Smooth muscle cell (in vitro differentiated cells): ENCODE measurements at regions not wholly inside any gene's neighbourhood (a gene's known extent, or its start where the extent isn't known, plus 50 kb on each side); places are given as distances from the start of the nearest gene placed in this dataset.

Experiments
- DNase-seq: peaks from one replicate; lab custom pipeline; 2025; ENCODE audit not compliant: unreplicated experiment; lab: John Stamatoyannopoulos, UW
- H2AFZ ChIP-seq: fragments of 200-600 bp; sonication (generic); 2 replicates; pipeline ENCODE4 v1.6.0; 2016; ENCODE audit warnings: antibody characterized with exemption, low read depth, mild to moderate bottlenecking
- H3F3A ChIP-seq: fragments of 200-600 bp; sonication (generic); 2 replicates; pipeline ENCODE4 v1.6.0; 2017; ENCODE audit warnings: antibody characterized with exemption, low read depth
- H3K27ac ChIP-seq: fragments of 200-600 bp; sonication (generic); 2 replicates; pipeline ENCODE4 v1.5.1; 2016; ENCODE audit warnings: low read depth, mild to moderate bottlenecking
- H3K27me3 ChIP-seq: fragments of 200-600 bp; sonication (generic); 2 replicates; pipeline ENCODE4 v1.6.1; 2016; ENCODE audit warnings: low read depth, mild to moderate bottlenecking
- H3K36me3 ChIP-seq: fragments of 200-600 bp; sonication (generic); 2 replicates; pipeline ENCODE4 v1.5.1; 2016; ENCODE audit warnings: low read depth
- H3K4me1 ChIP-seq: fragments of 200-600 bp; sonication (generic); 2 replicates; pipeline ENCODE4 v1.5.1; 2016; ENCODE audit warnings: low read depth
- H3K4me2 ChIP-seq: fragments of 200-600 bp; sonication (generic); 2 replicates; pipeline ENCODE4 v1.6.0; 2016; ENCODE audit warnings: mild to moderate bottlenecking
- H3K4me3 ChIP-seq: fragments of 200-600 bp; sonication (generic); 2 replicates; pipeline ENCODE4 v1.5.1; 2016; ENCODE audit warnings: mild to moderate bottlenecking
- H3K79me2 ChIP-seq: fragments of 200-600 bp; sonication (generic); 2 replicates; pipeline ENCODE4 v1.6.0; 2016; ENCODE audit warnings: low read depth, mild to moderate bottlenecking
- H3K9ac ChIP-seq: fragments of 200-600 bp; sonication (generic); 2 replicates; pipeline ENCODE4 v1.6.0; 2016; ENCODE audit warnings: low read depth
- H3K9me3 ChIP-seq: fragments of 200-600 bp; sonication (generic); replicated peaks from 2 replicates; pipeline ENCODE4 v1.5.1; 2016; ENCODE audit warnings: low read depth
- H4K20me1 ChIP-seq: fragments of 200-600 bp; sonication (generic); 2 replicates; pipeline ENCODE4 v1.6.0; 2016; ENCODE audit warnings: low read depth
- CTCF ChIP-seq: fragments of 200-600 bp; sonication (generic); IDR thresholded peaks from 2 replicates; pipeline ENCODE4 v1.5.1; 2017; ENCODE audit warnings: borderline replicate concordance, mild to moderate bottlenecking, antibody characterized with exemption; ENCODE audit not compliant: insufficient read depth, poor library complexity, severe bottlenecking
- WGBS: methylation state at CpG from one replicate; pipeline ENCODE4 v1.1.7; 2016; ENCODE audit warnings: low lambda C conversion rate; 5-methylcytosine and 5-hydroxymethylcytosine counted together

- Histone ChIP-seq H3K9ac (no peak overlapping the region), H2AFZ (no peak overlapping the region), H3K27ac (peak overlapping the region; percentile 37), H4K20me1 (no peaks in the 10 kb centered on the region), H3K4me3 (no peak overlapping the region), H3K4me2 (no peak overlapping the region), H3K27me3 (no peaks in the 10 kb centered on the region), H3F3A (peaks cover 3% of the 10 kb centered on the region), H3K79me2 (no peaks in the 10 kb centered on the region), H3K4me1 (no peaks in the 10 kb centered on the region), H3K9me3 (no peaks in the 10 kb centered on the region), H3K36me3 (no peaks in the 10 kb centered on the region)
- no peak for DNase-seq
- 38% methylated on average over 4 of the region's 4 CpGs for WGBS
- TF ChIP-seq CTCF, result no peak
Measured at GRCh38 chr3:170730071-170730812, 139.8 kb downstream of the RPL22L1 start.

GRCh38 chr3:170728181-170728580 is 141.8 kb downstream of the RPL22L1 start:
- no peak for DNase-seq
- H3K27ac ChIP-seq, result peak overlapping the region; percentile 98

GRCh38 chr3:170727754-170728153 is 141.9 kb upstream of the SLC7A14 start:
- H4K20me1 ChIP-seq, result no peaks in the 10 kb centered on the region
- no peaks in the 10 kb centered on the region for H3K9me3 ChIP-seq
- TF ChIP-seq CTCF, result no peak
- peaks cover 3% of the 10 kb centered on the region for H3F3A ChIP-seq
- H2AFZ ChIP-seq, result no peak overlapping the region
- H3K4me3 ChIP-seq, result no peak overlapping the region
- peak overlapping the region; percentile 83 for H3K4me2 ChIP-seq
- H3K79me2 ChIP-seq, result no peaks in the 10 kb centered on the region
- peak overlapping the region; percentile 98 for H3K27ac ChIP-seq
- DNase-seq, result no peak
- H3K36me3 ChIP-seq, result no peaks in the 10 kb centered on the region
- 70% methylated on average over 3 of the region's 3 CpGs for WGBS
- H3K4me1 ChIP-seq, result no peaks in the 10 kb centered on the region
- H3K9ac ChIP-seq, result peak overlapping the region; percentile 90
- H3K27me3 ChIP-seq, result no peaks in the 10 kb centered on the region

More at GRCh38 chr3:170728181-170728580, 141.8 kb downstream of the RPL22L1 start:
- Histone ChIP-seq H3F3A (peaks cover 3% of the 10 kb centered on the region), H3K36me3 (no peaks in the 10 kb centered on the region), H3K79me2 (no peaks in the 10 kb centered on the region), H3K4me1 (no peaks in the 10 kb centered on the region), H3K27me3 (no peaks in the 10 kb centered on the region), H3K9ac (no peak overlapping the region), H4K20me1 (no peaks in the 10 kb centered on the region), H3K9me3 (no peaks in the 10 kb centered on the region), H2AFZ (no peak overlapping the region), H3K4me3 (no peak overlapping the region), H3K4me2 (no peak overlapping the region)
- no peak for TF ChIP-seq CTCF
- WGBS, result 100% methylated on average over 3 of the region's 3 CpGs
